ENCODE measurements at regions not wholly inside any gene's neighbourhood (a gene's known extent, or its start where the extent isn't known, plus 50 kb on each side); places are given as distances from the start of the nearest gene placed in this dataset.

DNA sequence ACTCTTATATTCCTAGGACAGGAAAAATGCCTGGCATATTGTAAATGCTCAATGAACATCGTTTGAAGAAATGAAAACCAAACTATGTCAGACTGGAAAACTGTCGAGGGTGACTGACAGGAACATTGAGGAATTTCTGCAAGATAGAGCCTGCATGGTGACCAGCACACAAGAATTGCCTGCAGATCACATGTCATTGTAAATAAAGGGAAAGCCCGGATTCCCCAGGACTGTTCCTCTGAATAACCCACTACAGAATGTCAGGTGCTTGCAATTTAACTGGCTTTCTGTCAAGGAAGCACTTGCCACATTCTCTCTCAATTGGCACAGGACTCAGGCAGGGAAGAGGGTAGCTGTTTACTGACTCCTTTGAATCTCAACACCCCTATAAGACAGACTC is 129.0 kb upstream of the REG3G start:
- no TSS peak for BruUV-seq (replicated peaks)

More for the DNA sequence above, 129.0 kb upstream of the REG3G start:
- Histone ChIP-seq H2AK9ac (replicated peaks; ENCODE audit: low read depth, low read length, poor library complexity) (no peak overlapping the region), H3K9ac (ENCODE audit: low read depth, low read length) (no peak overlapping the region), H3K9me3 (ENCODE audit: control insufficient read depth, insufficient read depth, low read length) (peaks cover 4% of the 10 kb centered on the region; the same call in 1 of the 2 replicates), H4K5ac (ENCODE audit: low read depth, low read length) (no peak overlapping the region), H2BK120ac (ENCODE audit: low read depth, low read length) (no peak overlapping the region), H4K91ac (ENCODE audit: insufficient read depth, low read depth, low read length) (no peak overlapping the region), H2AK5ac (ENCODE audit: low read depth, low read length) (no peak overlapping the region), H2BK20ac (ENCODE audit: low read depth, low read length) (no peak overlapping the region), H3K79me1 (ENCODE audit: low read depth in 1 of 2, low read length in 2 of 2) (no peaks in the 10 kb centered on the region), H2AFZ (replicated peaks; ENCODE audit: low read length, poor library complexity) (no peak overlapping the region), H3K4me1 (ENCODE audit: control insufficient read depth, insufficient read depth, low read length) (no peaks in the 10 kb centered on the region), H3K9me1 (ENCODE audit: insufficient read depth, low read length) (no peaks in the 10 kb centered on the region), H2BK5ac (ENCODE audit: low read depth, low read length, poor library complexity, severe bottlenecking) (no peak overlapping the region), H3K18ac (ENCODE audit: low read depth, low read length) (no peak overlapping the region), H3K14ac (replicated peaks; ENCODE audit: low read depth, low read length) (no peak overlapping the region), H3K4me2 (ENCODE audit: low read depth, low read length) (no peak overlapping the region), H3K27ac (ENCODE audit: insufficient read depth, low read length) (no peak overlapping the region), H3K36me3 (ENCODE audit: control insufficient read depth, insufficient read depth, low read length) (no peaks in the 10 kb centered on the region), H4K8ac (ENCODE audit: low read depth in 2 of 2, low read length in 2 of 2) (no peak overlapping the region), H4K20me1 (ENCODE audit: insufficient read depth, low read length) (no peaks in the 10 kb centered on the region), H3K4ac (ENCODE audit: low read depth, low read length) (no peak overlapping the region), H3K56ac (ENCODE audit: extremely low read depth, insufficient read depth, low read length) (no peak overlapping the region), H2BK15ac (ENCODE audit: low read depth, low read length) (no peak overlapping the region), H3K27me3 (ENCODE audit: control insufficient read depth, insufficient read depth, low read length) (no peaks in the 10 kb centered on the region), H3K4me3 (ENCODE audit: insufficient read depth, low read depth, low read length) (no peak overlapping the region), H3K23ac (ENCODE audit: low read depth, low read length) (no peak overlapping the region)
- ChIA-PET POLR2A (ENCODE audit: unreplicated experiment) (no interaction called here), CTCF (no interaction called here)
- no CpG with 5 or more reads among the region's 3 CpGs for WGBS, 2 experiments (ENCODE audit: extremely low coverage in 2 of 2, insufficient read length in 1 of 2)
- DNase-seq: no peak
- TF ChIP-seq SMC3 (IDR thresholded peaks at IDR 0.05; ENCODE audit: low read depth, low read length) (no peak), RFX5 (IDR thresholded peaks at IDR 0.05; ENCODE audit: low read depth, low read length) (no peak), CEBPB (IDR thresholded peaks at IDR 0.05; ENCODE audit: low read depth, low read length) (no peak), FOS (IDR thresholded peaks at IDR 0.05; ENCODE audit: low read depth, low read length) (no peak), NFE2L2 (IDR thresholded peaks at IDR 0.05; ENCODE audit: low read depth, low read length) (no peak), BHLHE40 (IDR thresholded peaks at IDR 0.05; ENCODE audit: low read depth, low read length) (no peak), USF2 (IDR thresholded peaks at IDR 0.05; ENCODE audit: low read depth, low read length) (no peak), MAZ (IDR thresholded peaks at IDR 0.05; ENCODE audit: borderline replicate concordance, low read depth, low read length) (no peak), MAFK (IDR thresholded peaks at IDR 0.05; ENCODE audit: low read depth, low read length) (no peak), ELK1 (IDR thresholded peaks at IDR 0.05; ENCODE audit: borderline replicate concordance, low read depth, low read length) (no peak), CHD1 (IDR thresholded peaks at IDR 0.05; ENCODE audit: low read depth, low read length) (no peak), MXI1 (IDR thresholded peaks at IDR 0.05; ENCODE audit: borderline replicate concordance, low read depth, low read length) (no peak), RCOR1 (IDR thresholded peaks at IDR 0.05; ENCODE audit: insufficient replicate concordance, low read length) (no peak)
- intact Hi-C loops (cut with micrococcal nuclease) (no loop called here), in situ Hi-C loops (cut with MboI; ENCODE audit: low sequenced_read_pairs) (no loop called here), dilution Hi-C loops (cut with HindIII; ENCODE audit: low sequenced_read_pairs, unreplicated experiment) (no loop called here)
- no peak for ATAC-seq (ENCODE audit: low read depth)

Data from IMR-90 (cell line).